Ascending aorta (tissue), 2 donors: ENCODE measurements at regions not wholly inside any gene's neighbourhood (a gene's known extent, or its start where the extent isn't known, plus 50 kb on each side); places are given as distances from the start of the nearest gene placed in this dataset.

Experiments used
- DNase-seq, 2 donors: peaks; one replicate each; pipeline ENCODE4 v3.0.0-alpha.2; 2019; ENCODE audit warnings: low spot score in 2 of 2
- H3K27ac ChIP-seq, 2 donors: fragments of 200-600 bp; sonication (generic); one replicate each; pipeline ENCODE4 v1.5.1; 2016 to 2017; ENCODE audit warnings: mild to moderate bottlenecking in 1 of 2
- H3K27me3 ChIP-seq: fragments of 200-600 bp; sonication (generic); one replicate; pipeline ENCODE4 v1.5.1; 2017
- H3K36me3 ChIP-seq, 2 donors: fragments of 200-600 bp; sonication (generic); one replicate each; pipeline ENCODE4 v1.5.1; 2016
- H3K4me1 ChIP-seq, 2 donors: fragments of 200-600 bp; sonication (generic); one replicate each; pipeline ENCODE4 v1.5.1; 2016 to 2017; ENCODE audit warnings: mild to moderate bottlenecking in 1 of 2
- H3K4me3 ChIP-seq, 2 donors: fragments of 200-600 bp; sonication (generic); one replicate each; pipeline ENCODE4 v1.5.1; 2016 to 2017; ENCODE audit warnings: mild to moderate bottlenecking in 1 of 2
- H3K9me3 ChIP-seq, 2 donors: fragments of 200-600 bp; sonication (generic); one replicate each; pipeline ENCODE4 v1.5.1; 2016
- intact Hi-C: fragments of 100-400 bp; cut with DNase I; formaldehyde crosslinking; loops from one replicate; pipeline ENCODE4 v1.15.1; 2023
- TF ChIP-seq, protein P1 (sequence below), 3 experiments: fragments of 200-600 bp in 2 of 3; fragments of 450-650 bp in 1 of 3; sonication (generic) in 2 of 3; IDR thresholded peaks; one replicate each; pipeline ENCODE4 v1.5.1; 2016 to 2019; ENCODE audit warnings: antibody characterized with exemption in 3 of 3, mild to moderate bottlenecking in 1 of 3, moderate library complexity in 1 of 3

DNA sequence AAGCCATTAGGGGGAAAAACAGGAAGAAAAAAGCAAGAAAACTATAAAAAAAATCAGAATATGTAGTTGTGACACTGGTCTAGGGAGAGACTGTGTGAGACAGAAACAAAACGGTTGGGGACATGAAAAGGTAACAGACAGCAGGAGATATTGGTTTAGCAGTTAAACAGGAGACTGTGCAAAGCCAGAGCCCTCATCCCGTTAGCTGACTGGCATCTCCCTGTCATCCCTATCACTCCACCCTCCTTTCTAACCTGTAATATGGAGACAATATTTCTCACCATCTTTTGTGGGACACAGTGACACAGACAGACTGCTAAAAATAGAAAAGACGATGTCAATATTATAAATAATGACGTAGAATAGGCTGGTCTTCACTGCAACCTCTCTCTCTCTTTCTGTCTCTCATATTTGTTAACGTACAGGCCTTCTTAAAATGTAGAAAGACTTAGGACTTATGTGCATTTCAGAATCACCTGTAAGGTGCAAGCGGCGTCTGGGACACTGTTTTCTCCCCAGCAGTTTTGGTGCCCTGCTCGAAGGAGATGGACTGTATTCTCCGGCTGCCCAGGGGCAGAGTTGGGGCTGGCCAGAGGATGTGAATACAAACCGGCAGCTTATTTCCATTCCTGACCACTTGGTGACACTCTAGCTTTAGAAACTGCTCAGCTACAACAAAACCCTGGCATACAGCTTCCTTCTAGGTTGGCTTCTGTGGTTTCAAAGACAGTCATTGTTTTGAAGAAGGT, 190.6 kb downstream of the MAT2B start:
- Histone ChIP-seq H3K27me3 (no peaks in the 10 kb centered on the region), H3K27ac (no peak overlapping the region), H3K4me1 (no peaks in the 10 kb centered on the region), H3K9me3 (no peaks in the 10 kb centered on the region), H3K36me3 (no peaks in the 10 kb centered on the region), H3K4me3 (no peak overlapping the region)
- TF ChIP-seq, protein P1, sequence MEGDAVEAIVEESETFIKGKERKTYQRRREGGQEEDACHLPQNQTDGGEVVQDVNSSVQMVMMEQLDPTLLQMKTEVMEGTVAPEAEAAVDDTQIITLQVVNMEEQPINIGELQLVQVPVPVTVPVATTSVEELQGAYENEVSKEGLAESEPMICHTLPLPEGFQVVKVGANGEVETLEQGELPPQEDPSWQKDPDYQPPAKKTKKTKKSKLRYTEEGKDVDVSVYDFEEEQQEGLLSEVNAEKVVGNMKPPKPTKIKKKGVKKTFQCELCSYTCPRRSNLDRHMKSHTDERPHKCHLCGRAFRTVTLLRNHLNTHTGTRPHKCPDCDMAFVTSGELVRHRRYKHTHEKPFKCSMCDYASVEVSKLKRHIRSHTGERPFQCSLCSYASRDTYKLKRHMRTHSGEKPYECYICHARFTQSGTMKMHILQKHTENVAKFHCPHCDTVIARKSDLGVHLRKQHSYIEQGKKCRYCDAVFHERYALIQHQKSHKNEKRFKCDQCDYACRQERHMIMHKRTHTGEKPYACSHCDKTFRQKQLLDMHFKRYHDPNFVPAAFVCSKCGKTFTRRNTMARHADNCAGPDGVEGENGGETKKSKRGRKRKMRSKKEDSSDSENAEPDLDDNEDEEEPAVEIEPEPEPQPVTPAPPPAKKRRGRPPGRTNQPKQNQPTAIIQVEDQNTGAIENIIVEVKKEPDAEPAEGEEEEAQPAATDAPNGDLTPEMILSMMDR (IDR thresholded peaks at IDR 0.05): peak in 2 of 3 experiments; percentile 18 to 34
- intact Hi-C loops: no loop called here
- no peak for DNase-seq

DNA sequence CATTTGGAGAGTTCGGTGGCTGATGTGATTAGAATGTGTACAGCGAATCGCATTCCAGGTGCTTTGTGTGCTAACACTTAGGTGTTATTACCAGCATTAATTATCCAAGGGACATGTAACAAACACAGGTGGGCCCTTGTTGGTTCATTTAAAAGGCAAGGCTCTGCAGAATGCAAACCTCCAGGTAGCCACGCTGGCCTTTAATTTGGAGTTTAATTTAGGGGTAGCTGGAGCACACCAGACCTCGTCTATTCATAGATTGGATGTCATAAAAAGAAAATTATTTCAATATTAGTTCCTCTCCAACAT, 191.1 kb downstream of the MAT2B start:
- no peaks in the 10 kb centered on the region for H3K36me3 ChIP-seq
- no peaks in the 10 kb centered on the region for H3K27me3 ChIP-seq
- no peak overlapping the region for H3K4me3 ChIP-seq
- intact Hi-C loops: no loop called here
- TF ChIP-seq, protein P1 (IDR thresholded peaks at IDR 0.05): no peak
- H3K27ac ChIP-seq: no peak overlapping the region
- H3K9me3 ChIP-seq: no peaks in the 10 kb centered on the region
- no peaks in the 10 kb centered on the region for H3K4me1 ChIP-seq
- DNase-seq: no peak

DNA sequence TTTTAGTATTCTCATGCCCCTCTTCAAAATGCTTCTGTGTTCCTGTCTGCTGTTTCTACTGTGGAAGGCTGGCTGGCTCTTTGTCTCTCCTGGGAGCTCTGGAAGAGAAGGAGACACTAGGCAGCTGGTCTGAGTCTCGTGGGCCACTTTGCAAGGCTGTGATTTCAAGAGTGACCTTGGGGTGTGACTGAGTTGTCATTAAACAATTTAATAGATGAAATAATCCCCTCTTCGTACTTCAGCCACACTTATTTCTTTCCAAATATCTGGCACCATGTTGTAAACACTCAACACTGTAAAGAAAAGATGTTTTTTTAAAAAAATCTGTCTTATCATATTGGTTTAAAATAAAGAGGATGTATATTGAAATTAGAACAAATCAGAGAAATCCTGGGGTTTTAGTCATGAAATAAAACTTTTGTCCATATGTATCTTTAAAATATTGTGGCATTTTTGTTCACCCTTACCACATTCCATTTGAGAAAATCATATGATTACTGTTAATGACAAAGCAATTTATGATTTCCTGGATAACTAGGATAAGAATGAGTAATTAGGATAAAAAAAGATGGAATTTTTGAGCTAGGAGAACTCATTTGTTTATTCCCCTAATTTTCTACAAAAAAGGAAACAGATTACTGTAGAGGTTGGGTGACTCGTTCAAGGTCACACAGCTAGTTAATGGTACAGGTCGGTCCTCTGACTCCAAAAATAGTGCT, 200.8 kb downstream of the MAT2B start:
- TF ChIP-seq, protein P1 (IDR thresholded peaks at IDR 0.05): no peak
- Histone ChIP-seq H3K27me3 (no peaks in the 10 kb centered on the region), H3K4me3 (no peak overlapping the region), H3K9me3 (no peaks in the 10 kb centered on the region), H3K36me3 (no peaks in the 10 kb centered on the region), H3K27ac (no peak overlapping the region), H3K4me1 (no peaks in the 10 kb centered on the region)
- intact Hi-C loops: no loop called here
- DNase-seq: no peak

DNA sequence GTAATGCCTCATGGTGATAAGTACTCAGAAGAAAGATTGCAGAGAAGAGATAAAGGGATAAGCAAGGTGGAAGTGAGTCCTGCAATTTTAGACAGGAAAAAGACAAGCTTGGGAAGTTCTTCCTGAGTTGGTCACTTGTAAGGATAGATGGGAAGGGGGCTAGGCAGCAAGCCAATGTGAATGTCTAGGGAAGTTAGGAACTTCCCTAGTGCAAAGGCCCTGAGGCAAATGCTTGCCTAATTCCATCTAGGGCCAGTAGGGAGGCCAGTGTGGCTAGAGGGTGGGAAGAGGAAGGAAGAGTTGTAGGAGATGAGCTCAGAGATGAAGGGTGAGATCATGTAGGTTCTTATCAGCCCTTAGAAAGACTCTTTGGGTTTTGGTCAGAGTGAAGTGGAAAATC, 206.6 kb downstream of the MAT2B start:
- intact Hi-C loops: no loop called here
- Histone ChIP-seq H3K9me3 (no peaks in the 10 kb centered on the region), H3K36me3 (no peaks in the 10 kb centered on the region), H3K27ac (no peak overlapping the region), H3K4me3 (no peak overlapping the region), H3K4me1 (no peaks in the 10 kb centered on the region), H3K27me3 (no peaks in the 10 kb centered on the region)
- no peak for DNase-seq
- TF ChIP-seq, protein P1 (IDR thresholded peaks at IDR 0.05): no peak

DNA sequence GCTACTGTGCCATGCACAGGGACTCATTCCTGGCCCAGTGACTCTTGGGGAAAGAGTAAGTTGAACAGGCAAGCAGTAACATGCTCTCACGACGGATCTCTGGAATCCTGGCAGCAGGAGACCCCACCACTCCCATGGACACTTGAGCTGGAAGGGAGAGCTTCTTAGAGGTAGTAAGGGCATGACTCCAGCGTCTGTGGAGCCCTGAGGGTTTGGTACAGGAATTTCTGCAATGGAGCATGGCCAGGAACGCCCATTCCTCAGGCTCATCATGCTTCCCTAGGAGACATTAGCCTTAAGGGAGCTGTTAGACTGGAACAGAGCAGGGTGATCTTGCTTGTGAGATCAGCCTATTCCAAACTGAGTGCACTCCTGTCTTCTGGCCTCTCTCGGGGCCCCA, 212.9 kb downstream of the MAT2B start:
- Histone ChIP-seq H3K4me1 (no peaks in the 10 kb centered on the region), H3K27me3 (no peaks in the 10 kb centered on the region), H3K27ac (no peak overlapping the region), H3K4me3 (no peak overlapping the region), H3K9me3 (no peaks in the 10 kb centered on the region), H3K36me3 (no peaks in the 10 kb centered on the region)
- intact Hi-C loops: no loop called here
- DNase-seq: no peak
- TF ChIP-seq, protein P1 (IDR thresholded peaks at IDR 0.05): no peak
